HG03432 (cell line): ENCODE measurements at regions not wholly inside any gene's neighbourhood (a gene's known extent, or its start where the extent isn't known, plus 50 kb on each side); places are given as distances from the start of the nearest gene placed in this dataset.

Source experiments
- ATAC-seq: cut with Tn5 transposase; IDR thresholded peaks from one replicate; pipeline ENCODE4 v1.9.1; 2021; ENCODE audit warnings: mild to moderate bottlenecking, moderate library complexity; ENCODE audit not compliant: unreplicated experiment

GRCh38 chr1:209291715-209292114, 291.8 kb upstream of the CAMK1G start:
- ATAC-seq = no peak

- no peak for ATAC-seq
These were observed 280.5 kb upstream of the CAMK1G start for GRCh38 chr1:209302779-209303568.

- no peak for ATAC-seq
These were observed 279.3 kb upstream of the CAMK1G start for GRCh38 chr1:209304166-209304565.

- no peak for ATAC-seq
These were observed 278.1 kb upstream of the CAMK1G start for GRCh38 chr1:209305221-209305954.

- ATAC-seq = no peak
These were observed 275.7 kb upstream of the CAMK1G start for GRCh38 chr1:209307846-209308245.

GRCh38 chr1:209309198-209309597, 274.3 kb upstream of the CAMK1G start:
- ATAC-seq = no peak

- no peak for ATAC-seq
These were observed 271.7 kb upstream of the CAMK1G start for GRCh38 chr1:209311770-209312169.

- no peak for ATAC-seq
These were observed 266.6 kb upstream of the CAMK1G start for GRCh38 chr1:209316929-209317328.

- no peak for ATAC-seq
These were observed 265.1 kb upstream of the CAMK1G start for GRCh38 chr1:209318181-209319056.

- ATAC-seq = no peak
These were observed 264.5 kb upstream of the CAMK1G start for GRCh38 chr1:209319057-209319432.

- ATAC-seq = no peak
These were observed 264.0 kb upstream of the CAMK1G start for GRCh38 chr1:209319549-209319948.

- ATAC-seq = no peak
These were observed 259.8 kb upstream of the CAMK1G start for GRCh38 chr1:209323743-209324142.

- ATAC-seq = no peak
These were observed 258.3 kb upstream of the CAMK1G start for GRCh38 chr1:209324901-209325871.

- ATAC-seq = no peak
These were observed 257.4 kb upstream of the CAMK1G start for GRCh38 chr1:209326076-209326475.

- ATAC-seq = no peak
These were observed 256.7 kb upstream of the CAMK1G start for GRCh38 chr1:209326831-209327230.

- no peak for ATAC-seq
These were observed 255.3 kb upstream of the CAMK1G start for GRCh38 chr1:209328196-209328595.

GRCh38 chr1:209335178-209335577, 248.3 kb upstream of the CAMK1G start:
- peak; percentile 85 for ATAC-seq

- ATAC-seq = no peak
These were observed 242.4 kb upstream of the CAMK1G start for GRCh38 chr1:209341146-209341545.

- no peak for ATAC-seq
These were observed 241.7 kb upstream of the CAMK1G start for GRCh38 chr1:209341673-209342420.
